HG03354 (cell line): ENCODE measurements at regions not wholly inside any gene's neighbourhood (a gene's known extent, or its start where the extent isn't known, plus 50 kb on each side); places are given as distances from the start of the nearest gene placed in this dataset.
"Not testable (repeated sequence)": the region's sequence is repeated elsewhere in the genome, so short reads cannot be mapped to it uniquely, and the experiment has no call there.

Experiments used
- ATAC-seq: cut with Tn5 transposase; IDR thresholded peaks from one replicate; pipeline ENCODE4 v1.9.1; 2021; ENCODE audit warnings: mild to moderate bottlenecking; ENCODE audit not compliant: unreplicated experiment, poor library complexity, severe bottlenecking

DNA sequence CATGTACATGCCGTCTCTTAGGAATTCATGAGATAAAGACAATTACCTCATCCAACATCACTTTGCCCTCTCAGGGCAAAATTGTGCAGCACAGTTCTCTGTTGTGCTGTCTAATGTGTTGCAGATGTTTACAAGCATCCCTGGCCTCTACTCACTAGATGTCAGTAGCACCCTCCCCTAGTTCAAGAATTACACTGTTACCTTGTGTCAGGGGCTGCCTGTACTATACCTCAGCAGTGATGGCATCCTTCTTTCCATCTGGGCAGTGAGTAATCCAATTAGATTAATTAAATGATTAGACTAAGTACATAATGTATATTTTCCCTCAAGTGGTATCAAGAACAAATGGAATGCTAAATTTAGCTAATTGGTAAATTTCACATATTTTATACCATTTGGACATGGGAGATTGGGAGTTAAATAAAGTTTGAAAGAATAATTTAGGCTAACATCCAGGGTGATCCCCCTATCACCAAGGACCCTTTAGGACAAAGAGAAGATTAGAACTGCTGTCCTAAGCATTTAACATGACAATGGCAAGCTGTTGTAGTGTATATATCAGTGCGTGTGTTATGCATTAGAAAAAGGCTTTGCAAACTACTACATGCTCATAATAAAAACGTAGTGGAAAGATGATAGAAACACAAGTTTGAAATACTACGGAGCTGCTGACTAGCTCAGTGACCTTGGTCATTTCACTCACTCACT lies 727.0 kb downstream of the TRIB2 start:
- ATAC-seq, result peak; percentile 50

DNA sequence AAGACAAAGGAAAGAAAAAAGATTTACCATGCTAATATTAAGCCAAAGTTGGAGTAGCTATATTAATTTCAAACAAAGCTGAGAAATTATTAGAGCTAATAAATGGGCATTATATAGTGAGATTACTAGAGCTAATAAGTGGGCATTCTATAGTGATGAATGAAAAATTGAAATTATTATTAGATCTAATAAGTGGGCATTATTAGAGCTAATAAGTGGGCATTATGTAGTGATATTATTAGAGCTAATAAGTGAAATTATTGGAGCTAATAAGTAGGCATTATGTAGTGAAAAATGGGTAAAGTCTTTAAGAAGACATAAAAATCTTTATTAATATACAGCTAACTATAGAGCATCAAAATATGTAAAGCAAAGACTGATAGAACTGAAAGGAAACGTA lies 745.7 kb downstream of the TRIB2 start:
- no peak for ATAC-seq

DNA sequence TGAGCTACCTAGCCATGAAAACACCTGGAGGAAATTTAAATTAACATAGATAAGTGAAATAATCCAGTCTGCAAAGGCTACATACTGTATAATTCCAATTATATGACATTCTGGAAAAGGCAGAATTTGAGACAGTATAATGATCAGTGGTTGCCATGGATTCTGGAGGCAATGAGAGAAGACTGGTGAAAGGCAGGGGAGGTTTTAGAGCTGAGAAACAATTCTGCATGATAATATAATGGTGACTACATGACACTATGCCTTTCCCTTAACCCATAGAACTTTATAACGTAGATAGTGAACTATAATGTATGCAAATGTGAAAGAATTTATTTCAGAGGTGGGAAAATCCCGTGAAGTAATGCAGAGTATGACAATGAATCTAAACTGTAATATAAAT lies 749.3 kb downstream of the TRIB2 start:
- ATAC-seq, result no peak

DNA sequence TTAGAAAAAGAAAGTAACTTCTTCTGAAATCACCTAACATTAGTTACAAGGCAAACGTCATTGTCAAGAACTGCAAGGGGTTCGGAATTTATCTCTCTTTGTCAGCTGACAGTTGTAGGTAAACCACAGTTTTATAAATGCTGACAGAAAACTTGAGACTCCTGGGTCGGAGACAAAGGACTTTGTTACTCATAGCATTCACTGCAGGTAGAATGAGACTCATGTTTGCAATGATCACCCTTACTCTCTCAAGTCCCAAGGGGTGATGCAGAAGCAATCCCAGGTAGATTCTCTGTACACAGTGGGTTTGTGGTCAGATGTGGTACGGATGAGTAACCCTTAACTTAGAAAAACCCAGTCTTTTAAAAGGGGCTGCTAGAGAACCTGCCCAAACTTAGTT lies 757.8 kb downstream of the TRIB2 start:
- no peak for ATAC-seq

DNA sequence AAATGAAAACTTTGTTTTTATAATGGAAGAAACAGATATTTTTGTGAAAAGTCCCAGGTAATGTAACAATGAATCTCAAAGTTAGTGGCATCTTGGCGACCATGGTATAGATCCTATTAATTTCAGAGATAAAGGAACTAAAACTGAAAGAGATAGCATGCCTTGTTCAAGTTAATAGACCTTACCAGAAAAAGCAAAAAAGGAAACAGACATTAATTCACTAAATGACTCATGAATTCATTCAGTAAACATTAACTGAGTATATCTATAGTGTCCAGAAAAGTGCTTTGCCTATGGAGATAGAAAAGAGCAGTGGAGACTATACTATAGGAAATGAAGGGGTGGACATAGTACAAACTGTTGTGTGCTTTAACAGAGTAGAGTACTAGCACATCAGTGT lies 763.3 kb downstream of the TRIB2 start:
- ATAC-seq, result peak; percentile 77

DNA sequence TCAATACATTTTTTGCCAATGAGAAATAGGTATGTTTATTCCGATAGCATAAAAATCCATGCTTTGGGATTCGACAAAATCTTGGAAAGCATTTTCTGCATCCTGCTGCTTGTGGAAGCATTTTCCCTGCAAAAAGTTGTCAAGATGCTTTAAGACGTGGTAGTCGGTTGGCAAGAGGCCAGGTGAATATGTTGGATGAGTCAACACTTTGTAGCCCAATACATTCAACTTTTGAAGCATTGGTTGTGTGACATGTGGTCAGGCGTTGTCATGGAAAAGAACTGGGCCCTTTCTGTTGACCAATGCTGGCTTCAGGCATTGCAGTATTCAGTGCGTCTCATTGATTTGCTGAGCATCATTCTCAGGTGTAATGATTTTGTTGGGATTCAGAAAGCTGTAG lies 764.5 kb downstream of the TRIB2 start:
- no peak for ATAC-seq

DNA sequence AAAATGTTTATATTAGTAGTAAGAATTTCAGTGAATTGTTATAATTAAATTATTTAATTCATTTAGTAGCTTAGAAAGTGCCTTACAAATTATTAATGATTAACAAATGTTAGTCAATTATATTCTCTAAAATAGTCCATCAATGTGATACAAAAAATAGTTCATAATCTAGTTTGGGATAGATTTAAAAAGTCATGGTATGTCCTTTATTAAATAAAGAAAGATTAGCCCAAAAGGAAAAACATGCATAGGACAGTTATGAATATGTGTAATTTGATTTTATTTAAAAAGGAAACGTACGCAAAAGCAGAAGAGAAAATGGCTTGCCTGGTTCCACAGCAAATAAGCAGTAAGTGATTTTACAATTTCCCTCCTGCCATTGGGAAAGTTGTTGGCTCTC lies 768.5 kb downstream of the TRIB2 start:
- no peak for ATAC-seq

DNA sequence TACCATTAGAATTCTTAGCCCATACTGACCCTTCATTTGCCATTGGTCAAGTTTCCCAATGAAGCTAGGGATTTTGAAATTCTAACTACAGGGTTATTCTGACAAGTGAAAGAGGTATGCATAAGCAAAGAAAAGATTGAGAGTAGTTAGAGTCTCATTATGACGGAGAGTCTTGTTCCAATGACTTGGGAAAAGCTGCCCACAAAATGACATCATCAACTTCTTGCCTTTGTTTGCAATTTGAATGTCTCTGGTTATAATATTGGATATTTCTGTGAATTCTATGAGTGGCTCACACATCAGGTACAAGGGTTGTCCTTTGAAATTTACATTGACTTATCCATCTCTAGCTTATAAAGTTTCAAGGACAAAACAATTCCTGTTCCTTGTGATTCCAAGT lies 772.2 kb downstream of the TRIB2 start:
- no peak for ATAC-seq

DNA sequence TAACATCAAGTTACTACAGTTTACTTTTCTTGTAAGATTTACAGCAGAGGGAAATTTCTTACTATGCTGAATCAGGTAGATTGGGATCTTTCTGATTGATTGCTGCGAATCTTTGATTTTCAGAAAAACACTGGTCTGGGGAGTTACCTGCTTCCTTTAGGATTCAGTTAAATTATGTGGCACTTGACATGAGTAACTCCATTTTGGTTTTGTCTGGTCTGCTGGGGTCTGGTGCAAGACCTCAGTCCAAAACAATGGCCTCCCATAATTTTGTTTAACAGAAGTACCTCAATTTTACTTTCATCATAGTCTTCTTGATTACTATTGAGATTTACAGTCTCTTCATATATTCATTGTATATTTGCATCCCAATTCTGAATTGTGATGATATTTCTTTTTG lies 775.5 kb downstream of the TRIB2 start:
- ATAC-seq, result no peak

DNA sequence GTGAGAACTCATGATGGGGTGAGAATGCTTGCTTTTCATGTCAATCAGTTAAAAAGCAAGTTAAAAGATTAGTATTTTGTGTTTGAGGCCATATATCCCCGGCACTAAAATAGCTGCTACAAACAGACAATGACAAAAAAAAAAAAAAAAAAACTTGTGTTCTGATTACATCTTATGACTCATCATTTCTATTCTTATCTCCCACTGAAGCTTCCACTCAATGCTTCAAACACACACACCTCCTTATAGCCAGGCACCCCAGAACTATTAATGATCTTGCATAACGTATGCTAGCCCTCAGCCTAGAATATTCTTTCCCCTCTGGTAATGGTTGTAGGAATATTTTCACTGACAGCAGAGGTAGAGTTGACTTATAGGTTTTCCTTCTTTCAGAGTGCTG lies 778.3 kb downstream of the TRIB2 start:
- ATAC-seq, result no peak

DNA sequence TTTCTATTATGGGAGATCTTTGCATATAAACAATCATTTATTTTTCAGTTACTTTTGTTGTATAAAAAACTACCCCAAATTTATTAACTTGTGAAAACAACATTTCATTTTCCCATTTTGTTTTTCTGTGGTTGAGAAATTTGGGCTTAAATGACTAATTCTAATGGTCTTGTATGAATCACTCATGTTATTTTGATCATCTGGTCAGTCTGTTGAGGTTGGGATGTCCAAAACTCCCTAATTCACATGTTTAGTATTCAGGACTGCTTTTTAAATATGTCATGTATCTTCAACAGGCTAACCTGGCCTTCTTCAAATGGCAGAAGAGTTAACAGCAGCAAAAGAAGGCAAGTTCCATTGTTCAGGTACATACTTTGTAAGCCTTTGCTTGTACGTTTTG lies 788.1 kb downstream of the TRIB2 start:
- peak; percentile 67 for ATAC-seq

DNA sequence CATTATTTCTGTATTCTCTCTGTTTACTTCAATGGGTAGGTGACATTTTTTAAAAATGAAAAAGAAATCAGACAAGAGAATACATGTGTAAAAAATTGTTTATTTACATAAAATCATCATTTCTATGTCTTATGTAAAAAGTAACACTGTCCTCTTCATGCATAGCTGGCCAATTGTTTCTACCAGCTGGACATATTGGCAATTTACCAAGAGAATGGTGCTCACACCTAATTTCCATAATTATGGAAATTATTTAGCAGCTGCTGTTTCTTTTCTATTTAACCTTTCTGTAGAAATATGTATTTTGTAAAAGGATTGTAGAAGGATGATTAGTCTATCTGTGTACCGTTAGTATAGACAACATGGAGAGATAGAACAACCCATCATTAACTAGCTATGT lies 791.9 kb downstream of the TRIB2 start:
- ATAC-seq, result no peak

DNA sequence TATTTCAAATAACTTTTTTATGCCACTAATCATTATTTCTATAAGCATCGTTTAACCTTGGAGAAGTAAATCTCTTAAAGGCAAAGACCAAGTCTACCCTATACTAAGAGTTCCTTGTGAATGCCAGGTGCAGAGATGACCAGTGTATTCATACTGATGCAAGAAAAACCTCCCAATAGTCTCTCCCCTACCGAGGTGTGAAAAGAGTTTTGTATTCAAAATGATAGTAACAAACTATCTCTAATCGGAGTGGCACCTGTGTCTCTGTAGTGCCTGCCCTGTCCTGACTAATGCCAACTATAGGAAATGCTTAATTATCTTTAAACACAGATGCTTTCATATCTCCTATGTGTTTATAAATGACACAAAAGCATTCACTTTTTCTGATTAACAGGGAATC lies 798.5 kb downstream of the TRIB2 start:
- no peak for ATAC-seq

DNA sequence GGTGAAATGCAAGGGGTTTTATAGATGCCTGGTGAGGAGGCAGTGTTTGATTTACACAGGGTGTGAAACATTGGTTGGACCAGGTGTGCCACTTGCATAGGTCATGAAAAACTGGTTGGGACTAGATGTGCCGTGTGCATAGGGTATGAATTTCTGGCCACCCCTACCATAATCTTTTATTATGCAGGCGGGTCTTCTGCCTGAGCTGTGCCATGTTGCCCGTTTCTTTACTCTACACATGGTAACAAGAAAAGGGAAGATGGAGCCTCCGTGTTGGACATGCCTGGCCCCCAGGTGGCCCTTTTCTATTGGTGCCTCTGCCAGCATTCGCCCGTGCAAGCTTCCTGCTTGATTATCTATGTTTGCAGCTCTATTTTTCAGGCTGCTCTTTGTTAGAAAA lies 805.4 kb downstream of the TRIB2 start:
- ATAC-seq, result no peak

DNA sequence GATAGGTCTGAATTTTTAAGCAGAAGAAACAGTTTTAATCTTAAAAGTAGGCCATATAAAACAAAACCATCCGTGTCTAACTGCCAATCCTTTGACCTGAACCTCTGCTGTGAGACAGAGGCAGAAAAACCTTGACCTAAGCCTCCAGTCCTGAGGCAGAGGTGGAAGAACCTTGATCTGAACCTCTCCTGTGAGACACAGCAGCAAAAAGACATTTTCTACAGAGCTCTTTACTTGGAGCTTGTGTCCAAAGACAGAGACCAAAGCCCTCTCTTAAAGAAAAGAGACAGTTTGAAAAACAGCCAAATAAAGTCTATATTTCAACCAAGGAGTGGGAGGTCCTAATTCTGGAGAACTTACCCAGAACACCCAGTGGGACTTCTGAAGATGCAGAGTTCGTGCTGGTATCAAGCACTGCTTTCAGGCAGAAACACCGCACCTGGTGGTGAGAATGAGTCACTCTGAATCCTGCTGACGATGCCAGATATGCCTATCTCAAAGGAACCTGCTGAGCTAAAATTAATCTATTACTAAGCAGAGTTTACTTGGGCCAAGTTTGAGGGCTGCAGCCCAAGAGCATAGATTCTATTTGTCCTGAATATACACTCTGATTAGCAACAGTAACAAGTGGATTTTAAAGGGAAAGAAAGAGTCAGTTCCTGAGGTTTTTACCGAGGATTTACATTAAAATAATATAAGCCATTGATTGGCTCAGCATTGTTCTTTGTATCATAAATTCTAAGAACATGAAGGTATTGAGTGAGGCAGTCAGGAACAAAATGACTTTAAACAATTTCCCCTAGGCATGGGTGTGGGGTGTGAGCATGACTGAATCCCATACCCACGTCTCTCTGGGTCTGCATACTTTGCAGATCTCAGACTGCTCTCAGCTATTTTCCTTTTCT lies 806.4 kb downstream of the TRIB2 start:
- peak; percentile 98 for ATAC-seq

DNA sequence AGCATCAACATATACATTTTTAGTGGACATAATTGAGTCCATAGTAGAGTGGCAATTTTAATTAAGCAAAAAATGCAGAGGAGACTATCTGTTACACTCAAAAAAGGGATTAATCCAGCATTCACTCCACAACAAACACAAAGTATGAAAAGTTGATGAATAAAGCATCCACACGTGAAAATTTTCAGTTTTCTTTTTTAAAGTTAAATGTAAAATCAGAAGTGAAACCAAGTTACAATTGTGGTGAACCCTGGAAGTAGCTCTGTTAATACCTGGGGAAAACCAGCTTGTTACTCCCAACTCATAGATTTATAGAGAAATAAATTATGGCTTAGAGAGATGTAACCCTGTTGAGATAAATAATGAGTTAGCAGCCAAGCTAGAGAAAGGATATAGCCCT lies 807.8 kb downstream of the TRIB2 start:
- no peak for ATAC-seq

DNA sequence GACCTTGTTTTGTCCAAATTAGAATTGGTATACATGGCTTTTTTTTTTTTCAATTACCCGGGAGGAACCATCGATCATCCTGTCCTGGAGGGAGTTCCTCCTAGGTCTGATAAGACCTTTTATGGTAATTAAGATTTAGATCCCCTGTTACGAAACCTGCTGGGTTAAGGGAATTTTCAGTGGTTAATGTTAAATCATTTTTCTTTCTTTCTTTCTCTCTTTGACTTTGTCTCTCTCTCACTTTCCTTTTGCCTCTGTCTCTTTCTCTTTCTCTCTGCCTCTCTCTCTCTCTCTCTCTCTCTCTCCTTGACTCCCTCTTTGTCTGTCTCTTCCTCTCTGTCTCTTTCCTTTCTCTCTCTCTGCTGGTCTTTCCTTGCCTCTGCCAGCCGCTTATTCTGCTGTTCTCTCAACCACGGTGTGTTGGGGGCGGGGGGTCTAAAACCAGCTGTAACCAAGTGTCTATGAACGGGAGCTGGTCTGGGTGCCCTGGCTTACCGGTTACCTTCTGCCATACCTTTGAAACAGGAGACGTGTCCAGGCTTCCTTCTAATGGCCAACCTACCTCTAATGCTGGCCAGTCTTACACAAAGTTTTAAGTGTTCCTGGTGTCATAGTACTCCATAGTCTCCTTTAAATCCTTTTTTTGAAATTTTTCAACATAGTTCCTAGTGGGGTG lies 815.1 kb downstream of the TRIB2 start:
- peak; percentile 49 for ATAC-seq

DNA sequence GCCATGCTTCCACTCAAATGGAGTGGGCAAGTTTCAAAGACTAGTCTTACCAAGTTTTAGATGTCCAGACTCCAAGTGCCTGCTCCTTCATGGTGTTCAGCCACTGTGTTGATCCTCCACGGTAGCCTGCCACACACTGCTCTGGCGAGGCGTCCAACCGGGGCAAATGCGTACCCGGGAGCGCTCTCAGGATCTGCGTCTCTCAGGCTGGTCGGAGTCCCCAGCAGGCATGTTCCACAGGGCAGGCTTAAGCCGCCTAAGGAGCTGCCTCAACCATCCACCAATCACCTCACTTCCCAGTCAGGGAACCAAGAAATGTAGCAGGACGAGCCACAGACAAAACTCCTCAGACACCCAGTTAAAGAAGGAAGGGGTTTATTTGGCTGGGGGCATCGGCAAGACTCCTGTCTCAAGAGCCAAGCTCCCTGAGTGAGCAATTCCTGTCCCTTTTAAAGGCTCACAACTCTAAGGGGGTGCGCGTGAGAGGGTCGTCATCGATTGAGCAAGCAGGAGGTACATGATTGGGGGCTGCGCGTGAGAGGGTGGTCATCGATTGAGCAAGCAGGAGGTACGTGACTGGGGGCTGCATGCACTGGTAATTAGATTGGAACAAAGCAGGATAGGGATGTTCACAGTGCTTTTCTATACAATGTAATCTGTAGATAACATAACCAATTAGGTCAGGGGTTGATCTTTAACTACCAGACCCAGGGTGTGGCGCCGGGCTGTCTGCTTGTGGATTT lies 816.2 kb downstream of the TRIB2 start:
- not testable (repeated sequence) for ATAC-seq

DNA sequence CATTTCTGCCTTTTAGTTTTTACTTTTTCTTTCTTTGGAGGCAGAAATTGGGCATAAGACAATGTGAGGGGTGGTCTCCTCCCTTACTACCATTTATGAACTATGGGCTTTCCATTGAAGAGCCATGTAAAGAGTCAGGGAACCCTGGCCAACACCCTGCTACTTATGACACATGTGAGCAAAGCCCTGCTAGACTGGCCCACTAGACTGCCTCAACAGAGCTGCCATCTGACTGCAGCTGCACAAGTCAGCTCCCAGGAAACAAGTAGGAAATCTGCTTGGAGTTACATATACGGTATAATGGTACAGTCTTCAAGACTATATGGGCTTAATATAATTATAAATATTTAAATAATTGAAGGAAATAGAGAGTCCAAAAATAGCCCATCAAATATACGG lies 816.8 kb downstream of the TRIB2 start:
- no peak for ATAC-seq

DNA sequence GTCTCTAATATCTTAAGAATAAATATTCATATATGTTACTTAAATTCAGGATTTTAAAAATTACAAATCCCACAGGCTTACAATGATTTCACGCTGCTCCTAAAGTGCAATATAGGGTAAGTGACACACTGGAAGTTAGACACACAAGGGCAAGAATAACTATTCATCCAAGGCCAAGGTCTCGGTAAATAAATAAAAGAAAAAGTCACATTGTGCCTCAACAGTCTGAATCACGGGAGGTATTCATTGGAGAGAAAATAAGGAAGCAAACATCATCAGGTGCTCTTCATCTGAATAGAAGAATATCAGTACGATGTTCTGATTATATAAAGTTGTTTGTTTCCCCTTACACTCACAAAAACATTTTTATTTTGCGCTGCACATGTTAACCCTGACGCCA lies 820.2 kb downstream of the TRIB2 start:
- ATAC-seq, result no peak
